Left renal pelvis (tissue), 4 donors: ENCODE measurements at regions not wholly inside any gene's neighbourhood (a gene's known extent, or its start where the extent isn't known, plus 50 kb on each side); places are given as distances from the start of the nearest gene placed in this dataset.
"Not testable (repeated sequence)": the region's sequence is repeated elsewhere in the genome, so short reads cannot be mapped to it uniquely, and the experiment has no call there.

ENCODE experiments used
- DNase-seq, 4 donors: peaks; one replicate each; pipeline ENCODE4 v3.0.0-alpha.2; 2013; ENCODE audit warnings: low read depth in 4 of 4, low spot score in 3 of 4

- DNase-seq, result no peak
These were observed 351.3 kb downstream of the NKX6-1 start for GRCh38 chr4:84147831-84148230.

DNA sequence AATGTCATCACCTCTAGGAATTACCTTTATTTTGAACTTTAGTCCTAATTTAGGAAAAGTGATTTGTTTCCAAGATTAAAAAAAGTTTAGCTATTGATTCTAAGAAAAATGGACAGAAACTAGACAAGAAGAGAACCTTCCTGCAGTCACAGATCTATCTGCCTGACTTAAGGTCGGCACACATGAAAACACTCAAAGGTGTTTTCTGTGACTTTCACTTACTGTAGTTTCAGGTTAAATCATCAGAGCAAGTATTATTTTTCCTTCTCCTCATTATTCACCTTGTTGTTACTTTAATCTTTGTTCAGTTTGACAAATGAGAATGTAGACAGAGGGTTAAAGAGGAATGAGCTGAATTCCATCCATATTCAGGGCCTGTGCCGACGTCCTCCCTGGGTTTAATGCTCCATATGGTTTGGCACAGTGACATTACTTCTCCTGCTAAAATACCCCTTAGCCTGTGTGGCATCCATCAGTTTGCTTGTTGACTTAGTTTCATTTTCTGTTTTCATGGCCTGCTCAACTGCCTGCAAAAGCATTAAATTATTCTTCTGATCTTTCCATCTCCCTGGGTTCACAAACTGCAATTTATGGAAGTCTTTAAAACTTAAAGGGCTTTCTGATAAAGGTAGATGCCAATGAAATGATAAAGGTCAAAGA, 352.7 kb downstream of the NKX6-1 start:
- no peak for DNase-seq

DNA sequence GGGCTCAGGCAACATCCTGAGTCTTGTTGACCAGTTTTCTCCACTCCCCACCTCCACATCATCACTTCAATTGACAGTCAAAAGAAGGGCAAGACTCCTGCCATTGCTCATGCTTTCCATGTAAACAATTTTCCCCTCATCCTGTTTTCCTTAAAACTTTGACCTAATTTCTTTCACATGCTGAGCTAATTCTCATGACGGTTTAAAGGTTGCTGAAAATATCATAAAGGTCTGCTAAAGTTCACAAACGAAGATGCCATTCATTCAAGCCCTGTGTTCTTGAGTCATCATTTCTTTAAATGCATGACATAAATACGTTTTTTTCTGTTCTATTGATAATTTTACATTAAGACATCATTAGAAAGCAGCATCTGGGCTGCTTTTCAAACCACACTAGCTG, 353.9 kb downstream of the NKX6-1 start:
- no peak for DNase-seq

- DNase-seq, result not testable (repeated sequence)
These were observed 372.2 kb downstream of the NKX6-1 start for GRCh38 chr4:84126911-84127310.

DNA sequence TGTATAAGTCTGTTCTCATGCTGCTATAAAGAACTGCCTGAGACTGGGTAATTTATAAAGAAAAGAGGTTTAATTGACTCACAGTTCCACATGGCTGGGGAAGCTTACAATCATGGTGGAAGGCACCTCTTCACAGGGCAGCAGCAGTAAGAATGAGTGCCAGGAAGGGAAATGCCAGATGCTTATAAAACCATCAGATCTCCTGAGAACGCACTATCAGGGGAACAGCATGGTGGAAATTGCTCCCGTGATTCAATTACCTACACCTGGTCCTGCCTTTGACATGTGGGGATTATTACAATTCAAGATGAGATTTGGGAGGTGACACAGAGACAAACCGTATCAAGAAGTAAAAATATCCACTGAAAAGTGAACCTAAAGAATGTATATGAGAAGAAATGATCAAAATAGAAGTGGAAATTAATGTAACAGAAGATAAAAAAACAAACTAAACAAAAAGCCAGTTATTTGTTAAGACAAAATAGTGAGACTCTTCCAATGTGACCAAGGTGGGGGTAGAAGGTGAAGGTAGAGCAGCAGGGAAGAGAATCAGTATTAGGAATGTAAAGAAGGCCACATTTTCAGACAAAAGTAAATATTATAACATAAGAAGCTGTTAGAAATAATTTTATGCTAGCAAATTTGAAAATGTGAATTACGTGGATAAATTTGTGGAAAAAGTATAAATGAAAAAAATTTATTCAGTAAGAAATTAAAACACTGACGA, 372.9 kb downstream of the NKX6-1 start:
- no peak for DNase-seq

- no peak for DNase-seq
These were observed 389.1 kb downstream of the NKX6-1 start for GRCh38 chr4:84110040-84110439.

DNA sequence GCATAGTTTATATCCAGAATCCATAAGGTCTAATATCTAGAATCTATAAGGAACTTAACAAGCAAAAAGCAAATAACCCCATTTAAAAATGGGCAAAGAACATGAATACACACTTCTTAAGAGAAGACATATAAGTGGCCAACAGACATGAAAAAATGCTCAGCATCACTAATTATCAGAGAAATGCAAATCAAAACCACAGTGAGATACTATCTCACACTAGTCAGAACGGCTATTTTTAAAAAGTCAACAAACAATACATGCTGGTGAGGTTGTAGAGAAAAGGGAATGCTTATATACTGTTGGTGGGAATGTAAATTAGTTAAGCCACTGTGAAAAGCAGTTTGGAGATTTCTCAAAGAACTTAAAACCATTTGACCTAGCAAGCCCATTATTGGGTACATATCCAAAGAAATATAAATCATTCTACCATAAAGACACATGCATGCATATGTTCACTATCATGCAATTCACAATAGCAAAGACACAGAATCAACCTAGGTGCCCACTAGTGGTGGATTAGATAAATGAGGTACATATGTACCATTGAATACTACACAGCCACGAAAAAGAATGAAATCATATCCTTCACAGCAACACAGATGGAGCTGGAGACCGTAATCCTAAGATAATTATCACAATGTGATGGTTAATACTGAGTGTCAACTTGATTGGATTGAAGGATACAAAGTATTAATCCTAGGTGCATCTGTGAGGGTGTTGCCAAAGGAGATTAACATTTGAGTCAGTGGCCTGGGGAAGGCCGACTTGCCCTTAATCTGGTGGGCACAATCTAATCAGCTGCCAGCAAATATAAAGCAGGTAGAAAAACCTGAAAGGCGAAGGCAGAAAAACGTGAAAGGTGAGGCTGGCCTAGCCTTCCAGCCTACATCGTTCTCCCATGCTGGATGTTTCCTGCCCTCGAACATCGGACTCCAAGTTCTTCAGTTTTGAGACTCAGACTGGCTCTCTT, 397.2 kb downstream of the NKX6-1 start:
- not testable (repeated sequence) for DNase-seq

GRCh38 chr4:84100071-84100470, 399.0 kb downstream of the NKX6-1 start:
- DNase-seq, result no peak

- DNase-seq, result peak in 1 of 4 donors; percentile 2
These were observed 399.5 kb downstream of the NKX6-1 start for GRCh38 chr4:84099599-84099998.

- DNase-seq, result no peak
These were observed 407.8 kb downstream of the NKX6-1 start for GRCh38 chr4:84091266-84091665.

- DNase-seq, result no peak
These were observed 409.2 kb downstream of the NKX6-1 start for GRCh38 chr4:84089652-84090437.

- no peak for DNase-seq
These were observed 413.1 kb downstream of the NKX6-1 start for GRCh38 chr4:84085986-84086385.

GRCh38 chr4:84070289-84070688, 428.8 kb downstream of the NKX6-1 start:
- DNase-seq, result peak in 2 of 4 donors; percentile 7 to 37

- no peak for DNase-seq
These were observed 435.5 kb downstream of the NKX6-1 start for GRCh38 chr4:84063619-84064018.

GRCh38 chr4:84058201-84058600, 440.9 kb downstream of the NKX6-1 start:
- DNase-seq, result no peak

DNA sequence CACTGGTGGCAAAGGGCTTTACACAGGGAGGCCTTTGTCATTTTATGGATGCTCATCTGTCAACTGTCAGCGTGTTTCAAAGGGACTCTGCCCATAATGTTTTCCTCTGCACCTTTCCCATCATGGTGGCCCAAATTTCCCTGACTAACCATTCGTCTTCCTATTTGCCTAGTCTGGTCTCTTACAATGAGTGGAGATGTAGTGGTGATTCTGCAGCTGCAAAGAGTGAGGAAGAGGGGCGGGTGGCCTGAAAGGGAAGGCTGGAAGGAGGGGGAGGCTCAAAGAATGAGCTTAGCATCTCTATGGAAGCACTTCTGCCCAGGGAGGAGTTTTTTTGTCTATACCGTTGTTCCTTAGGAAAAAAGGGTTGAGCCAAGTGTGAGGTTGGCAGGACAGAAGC, 447.5 kb downstream of the NKX6-1 start:
- no peak for DNase-seq

DNA sequence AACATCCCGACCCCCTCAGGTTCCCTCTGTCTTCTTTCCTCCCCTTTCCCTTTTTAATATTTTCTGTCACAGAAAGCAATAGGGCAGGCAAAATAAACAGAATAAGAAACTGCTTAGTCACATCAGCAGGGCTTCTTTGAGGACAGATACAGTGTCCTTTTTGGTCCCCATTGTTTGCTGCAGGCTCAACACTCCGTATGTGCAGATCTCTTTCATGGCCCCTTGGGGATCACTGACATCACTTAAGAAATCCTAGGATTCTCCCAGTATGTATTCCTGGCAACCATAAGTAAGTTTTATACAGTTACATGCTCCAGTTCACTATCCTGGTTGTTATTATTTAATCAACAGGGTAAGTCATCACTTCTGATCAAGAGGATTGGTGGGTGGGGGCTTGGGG, 448.0 kb downstream of the NKX6-1 start:
- no peak for DNase-seq

DNA sequence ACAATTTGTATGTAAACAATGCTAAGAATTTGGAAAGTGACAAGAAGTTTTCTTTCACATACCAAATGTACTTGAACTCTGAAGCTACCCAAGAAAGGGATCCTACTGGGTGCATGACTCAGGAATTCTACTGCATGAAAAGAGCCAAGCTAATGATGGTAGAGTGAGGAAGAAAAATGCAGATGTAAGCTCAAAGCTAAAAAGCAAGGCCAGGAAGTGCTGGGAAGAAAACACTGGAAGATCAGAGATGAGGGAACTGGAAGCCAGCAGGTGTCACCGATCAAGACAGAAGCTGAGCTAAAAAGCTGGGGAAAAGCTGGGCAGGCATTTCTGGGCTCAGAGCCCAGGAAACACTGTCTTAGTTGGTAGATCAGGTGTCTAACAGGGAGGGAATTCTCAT, 449.1 kb downstream of the NKX6-1 start:
- DNase-seq, result peak in 2 of 4 donors; percentile 3 to 22

DNA sequence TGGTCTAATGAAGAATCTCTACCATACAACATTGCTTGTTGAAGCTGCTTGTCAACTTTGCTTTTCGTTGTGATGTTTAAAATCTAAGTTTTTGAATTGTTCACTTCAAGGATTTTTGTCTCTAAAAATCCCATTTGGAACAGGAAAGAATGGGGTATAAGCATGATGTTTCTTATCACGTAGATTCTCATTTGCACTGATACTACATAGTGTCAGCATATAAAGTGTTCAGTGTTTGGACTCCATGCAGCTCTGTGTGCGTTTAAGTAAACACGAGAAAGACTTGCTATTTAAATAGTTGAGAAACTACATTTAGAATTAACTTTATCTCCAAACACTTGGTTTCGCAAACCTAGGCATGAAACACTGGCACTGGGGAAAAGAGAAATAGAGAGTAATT, 452.5 kb downstream of the NKX6-1 start:
- no peak for DNase-seq

GRCh38 chr4:84041426-84041825, 457.7 kb downstream of the NKX6-1 start:
- no peak for DNase-seq
